NCI-H1092 (cell line): ENCODE measurements at regions not wholly inside any gene's neighbourhood (a gene's known extent, or its start where the extent isn't known, plus 50 kb on each side); places are given as distances from the start of the nearest gene placed in this dataset.
"Not testable (repeated sequence)": the region's sequence is repeated elsewhere in the genome, so short reads cannot be mapped to it uniquely, and the experiment has no call there.

ENCODE experiments used
- DNase-seq: peaks from one replicate; lab custom pipeline; 2025; lab: John Stamatoyannopoulos, UW

DNA sequence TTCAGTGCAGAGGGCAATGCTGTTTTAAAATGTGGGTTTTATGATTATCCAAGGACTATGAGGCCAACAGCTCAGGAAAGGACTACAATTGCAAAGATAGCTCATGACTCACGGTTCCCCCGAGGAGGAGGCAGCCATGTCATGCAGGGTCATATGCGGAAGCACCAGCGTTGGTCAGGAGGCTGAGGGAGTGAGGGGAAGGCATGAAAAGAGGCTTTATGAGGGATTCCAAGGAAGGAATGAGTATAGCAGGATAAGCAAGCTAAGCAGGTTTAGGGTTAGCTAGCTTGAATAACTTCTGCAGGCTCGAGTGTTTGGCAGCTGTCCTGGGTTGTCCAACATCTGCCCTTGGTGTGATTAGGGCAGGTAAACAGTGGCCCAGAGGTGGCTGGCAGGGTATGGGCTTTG, 495.1 kb downstream of the SETD4 start:
- DNase-seq = no peak

DNA sequence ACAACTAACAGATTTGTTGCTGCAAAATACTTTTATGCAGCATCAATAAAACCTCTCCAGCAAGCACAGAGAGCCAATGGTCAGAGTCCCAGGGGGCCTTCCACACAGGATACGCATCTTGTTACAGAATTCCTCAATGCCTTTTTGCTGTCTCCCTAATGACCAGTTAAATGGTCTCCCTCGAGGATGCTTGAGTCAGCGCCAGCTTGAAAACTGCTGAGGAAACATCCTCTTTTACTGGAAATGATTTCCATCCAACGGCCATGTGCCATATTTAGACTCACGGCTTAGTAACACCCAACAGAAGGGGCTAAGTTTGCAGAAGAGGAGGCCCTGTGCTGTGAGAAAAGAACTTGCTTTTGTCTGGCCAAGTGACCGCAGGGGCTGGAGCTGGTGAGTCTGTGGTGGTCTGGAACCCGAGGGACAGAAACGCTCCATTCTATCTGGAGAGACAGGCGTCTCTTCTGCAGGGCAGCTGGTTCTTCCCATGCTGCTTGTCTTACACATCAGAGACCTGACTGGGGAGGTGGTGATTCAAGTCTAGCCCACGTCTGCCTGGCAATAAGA, 496.4 kb downstream of the SETD4 start:
- peak; percentile 80 for DNase-seq

DNA sequence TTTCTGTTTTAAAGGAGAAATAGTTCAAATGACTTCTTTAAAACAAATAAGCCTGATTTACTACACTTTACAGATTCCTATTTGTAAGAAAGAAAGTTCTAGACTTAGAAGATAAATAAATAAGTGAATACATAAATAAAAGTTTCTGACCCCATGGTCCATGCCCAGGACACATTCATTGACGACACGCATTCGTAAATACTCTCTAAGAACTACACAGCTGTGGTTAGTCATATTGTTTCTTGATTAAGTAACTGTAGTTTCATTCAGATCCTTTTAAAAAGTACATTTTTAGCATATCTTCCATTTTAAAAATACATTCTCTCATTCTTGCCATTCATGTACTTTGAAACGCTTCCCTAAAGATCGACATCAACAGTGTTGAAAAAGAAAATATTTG, 497.4 kb downstream of the SETD4 start:
- DNase-seq = no peak

DNA sequence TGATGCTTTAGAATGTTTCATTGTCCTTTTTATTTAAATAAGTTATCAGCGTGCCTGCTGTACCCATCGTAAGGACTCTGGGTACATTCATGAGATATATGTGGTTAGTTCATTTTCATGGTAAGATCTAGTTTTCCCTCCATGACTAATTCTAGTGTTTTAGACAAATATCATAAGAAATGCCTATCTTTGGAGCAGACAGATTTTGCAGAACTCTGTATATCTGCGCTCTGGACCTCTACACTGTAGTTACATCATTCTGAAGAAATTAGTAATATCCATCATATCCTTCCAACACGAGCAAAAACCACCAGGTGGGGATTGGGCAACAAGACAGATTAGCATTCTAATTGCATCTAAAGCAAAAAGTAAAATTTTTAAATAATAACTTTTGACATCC, 499.2 kb downstream of the SETD4 start:
- DNase-seq = no peak

DNA sequence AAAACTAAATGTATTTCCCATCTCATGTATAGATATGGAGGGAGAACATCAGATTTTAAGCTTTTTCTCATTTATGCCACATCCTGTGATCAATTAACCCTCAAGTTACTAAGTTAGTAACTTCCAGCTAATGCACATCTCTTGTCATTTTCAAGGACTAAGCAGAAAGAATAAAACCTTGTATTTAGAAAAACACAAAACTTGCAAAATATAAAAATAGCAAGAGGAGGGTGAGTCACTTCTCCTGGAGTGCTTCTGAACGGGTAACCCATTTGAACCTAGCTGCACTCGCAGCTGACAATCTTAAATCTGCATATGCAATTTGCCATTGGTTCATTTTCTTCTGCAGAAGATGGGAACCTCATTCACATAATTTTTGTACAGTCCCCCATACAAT, 500.5 kb downstream of the SETD4 start:
- DNase-seq = no peak

DNA sequence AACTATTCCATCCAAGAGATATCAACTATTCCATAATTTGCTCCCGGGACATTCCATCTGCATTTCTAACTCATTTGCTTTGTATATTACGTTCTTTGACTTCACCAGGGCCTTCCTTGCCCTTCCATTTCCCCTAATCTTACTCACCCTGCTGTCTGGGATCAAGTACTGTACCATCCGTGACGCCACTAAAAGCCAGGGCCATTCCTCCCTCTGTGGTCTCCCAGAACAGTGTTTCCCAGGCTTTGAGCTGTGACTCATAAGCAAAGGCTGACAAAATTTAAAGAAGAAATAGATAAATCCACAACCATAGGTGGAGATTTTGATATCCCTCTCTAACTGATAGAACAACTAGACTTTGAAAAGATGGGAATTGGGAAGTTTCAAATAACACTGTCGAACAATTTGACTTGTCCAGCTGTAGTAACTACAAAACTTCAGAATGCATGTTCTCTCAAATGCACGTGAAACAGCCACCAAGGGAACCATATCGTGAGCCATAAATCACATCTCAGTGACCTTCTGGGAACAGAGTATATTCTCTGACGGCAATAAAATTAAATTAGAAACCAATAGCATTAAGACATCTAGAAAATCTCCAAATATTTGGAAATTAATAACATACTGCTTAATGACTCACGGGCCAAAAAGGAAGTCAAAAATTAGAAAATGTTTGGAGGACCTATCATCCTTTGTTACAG, 501.0 kb downstream of the SETD4 start:
- no peak for DNase-seq

DNA sequence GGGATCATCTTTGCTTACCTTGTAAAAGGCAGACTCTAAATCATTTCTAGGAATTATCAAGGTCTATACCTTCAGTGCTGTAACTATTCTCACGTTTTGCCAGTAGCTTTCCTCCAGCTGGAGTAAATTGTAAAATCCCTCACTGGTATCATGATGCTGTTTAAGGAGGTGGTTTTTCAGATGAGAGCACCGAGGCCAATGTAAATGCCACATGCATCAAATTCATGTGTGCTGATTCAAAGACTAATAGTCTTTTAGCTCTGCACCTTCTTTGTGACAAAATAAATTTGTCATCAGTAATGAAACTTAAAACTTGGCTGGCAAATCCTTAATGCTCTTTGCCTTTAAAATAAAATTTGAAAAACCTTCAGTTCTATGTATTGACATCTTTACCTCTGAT, 503.8 kb downstream of the SETD4 start:
- DNase-seq = no peak

DNA sequence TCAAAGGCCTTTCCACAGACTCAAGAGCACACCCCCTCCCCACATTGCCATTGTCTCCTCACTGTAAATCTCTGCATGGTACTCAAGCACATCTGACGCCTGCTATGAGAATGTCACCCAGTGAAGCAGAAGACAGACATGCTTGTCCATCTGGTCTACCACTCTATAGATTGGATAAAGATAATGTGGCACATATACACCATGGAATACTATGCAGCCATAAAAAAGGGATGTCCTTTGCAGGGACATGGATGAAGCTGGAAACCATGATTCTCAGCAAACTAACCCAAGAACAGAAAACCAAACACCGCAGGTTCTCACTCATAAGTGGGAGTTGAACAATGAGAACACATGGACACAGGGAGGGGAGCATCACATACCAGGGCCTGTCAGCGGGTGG, 503.4 kb upstream of the RUNX1 start:
- DNase-seq = not testable (repeated sequence)

DNA sequence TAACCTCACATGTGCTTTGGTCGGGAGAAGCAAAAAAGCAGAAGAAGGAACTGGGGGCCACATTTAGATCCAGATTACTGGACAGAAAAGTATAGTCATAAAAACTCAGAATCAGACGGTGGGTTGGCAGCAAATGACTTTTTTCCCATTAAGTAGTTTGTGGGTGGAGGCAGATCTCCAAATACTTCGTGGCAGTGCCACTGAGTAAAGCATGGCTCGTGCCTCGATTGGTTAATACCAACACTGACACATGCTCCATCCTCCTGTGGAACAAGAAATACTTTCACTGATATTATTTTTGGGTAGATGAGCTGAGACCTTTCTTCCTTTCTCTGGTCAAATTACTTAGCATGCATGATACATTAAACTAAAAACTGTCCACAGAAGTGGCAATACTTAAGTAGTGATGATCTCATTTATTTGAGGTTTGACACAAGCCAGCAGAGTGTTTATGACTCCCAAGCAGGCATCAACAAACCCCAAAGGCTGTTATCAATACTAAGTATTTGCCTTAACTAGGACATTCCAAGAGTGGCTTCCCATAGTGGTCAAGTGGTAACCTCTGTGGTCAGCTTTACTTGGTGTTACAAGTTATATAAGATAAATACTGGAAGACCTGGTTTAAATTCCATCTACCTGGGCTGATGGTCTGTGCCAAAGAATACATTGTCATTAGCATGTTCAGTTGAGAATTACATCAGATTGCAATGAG, 500.0 kb upstream of the RUNX1 start:
- DNase-seq = no peak

DNA sequence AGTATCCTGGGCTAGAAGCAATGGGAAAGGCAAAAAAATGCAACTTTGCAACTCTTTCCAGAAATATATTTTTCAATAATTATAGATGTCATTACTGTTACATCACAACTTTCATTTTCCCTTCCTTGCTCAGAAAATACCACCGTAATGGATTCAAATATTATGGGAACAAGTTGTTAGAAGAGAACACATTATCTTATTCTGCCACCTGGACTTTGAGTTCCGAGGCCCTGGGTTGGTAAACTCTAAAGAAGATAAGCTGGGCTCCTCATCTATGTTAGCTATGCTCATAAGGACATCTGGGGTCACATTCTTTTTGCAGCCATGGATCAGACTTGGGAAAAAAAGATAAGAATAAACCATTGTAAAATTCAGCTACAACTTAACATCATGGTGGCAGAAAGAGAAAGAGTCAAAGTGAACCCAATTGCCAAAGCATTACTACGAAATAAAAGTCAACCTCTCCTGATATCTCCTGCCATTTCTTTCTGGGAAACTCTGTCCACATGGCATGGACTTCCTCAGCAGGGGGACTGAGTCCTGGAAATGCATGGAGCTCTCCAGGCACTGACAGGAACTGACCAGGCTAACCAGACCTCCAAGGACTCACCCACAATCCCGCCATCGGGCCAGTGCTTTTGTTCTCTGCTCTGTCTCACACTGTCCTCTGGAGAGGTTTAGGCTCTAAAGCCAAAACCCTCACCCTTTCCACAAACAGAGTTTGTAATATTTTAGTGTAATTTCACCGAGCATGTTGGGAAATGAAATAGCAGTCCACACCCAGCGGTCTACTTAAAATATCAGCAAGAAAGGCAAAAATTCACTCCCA, 499.1 kb upstream of the RUNX1 start:
- DNase-seq = no peak

DNA sequence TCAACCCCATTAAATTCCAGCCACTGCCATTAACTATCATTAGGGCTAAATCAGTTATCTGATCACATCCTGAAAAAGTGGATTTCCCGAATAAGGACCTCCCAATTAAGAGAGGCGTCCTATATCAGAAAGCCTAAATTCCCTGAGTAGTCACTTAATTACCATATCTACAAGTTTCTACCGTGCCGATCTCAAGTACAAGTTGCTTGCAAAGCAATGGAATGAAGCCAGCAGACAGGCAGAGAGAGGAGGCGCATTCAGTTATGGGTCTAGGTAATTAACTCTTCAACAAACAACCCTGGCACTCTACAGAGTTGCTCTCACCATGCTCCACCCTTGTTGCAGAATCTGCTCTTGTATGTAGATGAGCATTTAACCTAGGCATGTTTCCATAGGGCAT, 494.6 kb upstream of the RUNX1 start:
- DNase-seq = no peak

DNA sequence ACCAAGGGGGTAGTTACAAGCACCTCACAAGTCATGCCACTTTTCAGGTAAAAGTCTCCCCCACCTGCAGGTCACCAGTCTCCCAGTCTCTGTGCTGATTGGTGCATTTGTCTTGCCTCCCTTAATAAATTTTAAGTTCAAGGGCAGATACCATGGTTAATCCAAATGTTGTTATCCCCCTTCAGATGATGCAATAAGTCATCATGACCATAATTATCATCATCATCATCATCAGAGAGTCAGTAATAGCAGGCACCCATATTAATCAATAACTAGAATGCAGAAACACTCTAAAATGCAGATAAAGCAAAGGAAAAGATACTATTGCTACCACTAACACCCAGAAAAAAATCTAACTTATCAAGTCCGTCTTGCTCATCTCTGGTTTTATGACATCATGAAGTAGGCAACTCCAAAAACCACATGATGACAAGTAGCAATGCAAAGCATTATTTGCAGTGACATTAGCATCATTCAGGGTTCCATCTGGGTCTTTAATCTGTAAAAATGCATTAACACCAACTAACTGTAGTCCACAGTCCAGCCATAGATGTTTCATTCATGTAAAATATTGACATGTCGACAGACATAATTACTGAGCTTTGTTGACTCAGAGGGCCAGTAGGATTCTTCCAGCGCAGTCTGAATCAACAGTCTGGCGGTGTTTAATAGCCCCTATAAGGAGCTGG, 492.0 kb upstream of the RUNX1 start:
- DNase-seq = peak; percentile 41

DNA sequence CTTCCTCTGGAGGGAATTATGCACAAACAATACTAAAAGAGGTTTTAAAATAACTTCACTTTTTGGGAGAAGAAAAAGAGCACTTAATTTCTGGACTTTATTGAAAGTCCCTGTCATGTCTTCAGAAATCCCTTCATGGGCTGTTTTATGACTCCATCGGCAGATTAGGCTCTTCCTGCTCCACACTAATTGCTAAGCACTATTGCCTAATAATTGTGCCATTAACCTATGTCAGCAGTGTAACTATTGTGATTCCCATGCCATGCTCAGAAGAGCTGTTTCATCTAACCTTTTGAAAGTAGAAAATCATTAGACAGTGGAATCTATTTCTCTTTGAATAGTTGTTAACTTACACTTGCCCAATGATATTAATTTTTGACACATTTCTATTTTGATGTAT, 489.3 kb upstream of the RUNX1 start:
- no peak for DNase-seq

DNA sequence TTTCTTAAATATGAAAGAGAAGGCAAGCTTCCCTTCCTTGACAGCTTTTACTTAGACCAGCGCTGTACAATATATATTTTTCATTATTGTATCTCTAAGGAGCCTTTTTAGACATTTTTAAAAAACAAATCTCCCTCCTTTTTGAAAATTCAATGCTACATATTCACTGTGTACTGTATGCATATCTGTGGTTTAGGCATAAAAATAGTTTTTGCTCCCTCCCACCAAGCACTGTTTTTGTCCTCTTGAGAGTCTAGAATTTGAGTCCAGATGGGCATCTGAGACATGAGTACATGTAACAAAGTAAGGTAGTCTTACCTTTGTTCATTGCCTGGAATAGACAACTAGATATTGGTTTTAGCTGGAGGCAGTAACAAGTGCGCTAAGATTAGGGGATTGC, 488.5 kb upstream of the RUNX1 start:
- DNase-seq = no peak

DNA sequence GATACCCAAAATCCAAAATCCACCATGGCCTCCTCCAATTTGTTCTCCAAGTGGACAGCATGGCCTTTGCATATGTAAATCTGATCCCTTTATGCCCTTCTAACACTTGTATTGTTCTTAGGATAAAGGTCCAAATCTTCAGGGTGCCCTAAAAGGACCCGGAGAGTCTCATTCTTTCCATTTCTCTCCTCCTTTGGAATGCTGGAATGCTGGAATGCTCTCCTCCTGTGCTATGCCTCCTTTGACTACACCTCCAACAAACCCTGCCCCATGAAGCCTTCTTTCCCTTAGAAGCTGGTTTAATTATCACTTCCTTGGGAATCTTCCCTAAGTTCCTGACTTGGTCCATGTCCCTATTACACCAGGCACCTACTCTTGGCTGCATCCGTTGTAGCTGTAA, 484.8 kb upstream of the RUNX1 start:
- no peak for DNase-seq

DNA sequence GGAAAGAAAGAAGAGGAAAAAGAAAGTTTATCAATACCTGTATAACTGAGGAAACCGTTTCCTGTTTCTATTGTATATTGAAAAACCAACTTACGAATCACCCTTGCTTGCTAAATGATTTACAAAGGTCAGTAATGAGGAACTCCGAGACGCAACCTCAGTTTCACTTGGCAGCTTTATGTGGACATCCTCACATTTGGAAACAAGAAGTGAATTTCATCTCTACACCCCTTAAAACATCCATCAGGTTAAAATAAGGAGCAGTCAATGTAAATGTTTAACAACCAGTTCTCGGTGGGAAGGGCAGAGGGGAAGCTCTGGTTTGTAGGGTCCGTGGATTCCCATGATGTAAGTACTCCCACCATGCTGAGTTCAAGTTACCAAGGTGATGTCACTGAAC, 481.7 kb upstream of the RUNX1 start:
- DNase-seq = no peak

DNA sequence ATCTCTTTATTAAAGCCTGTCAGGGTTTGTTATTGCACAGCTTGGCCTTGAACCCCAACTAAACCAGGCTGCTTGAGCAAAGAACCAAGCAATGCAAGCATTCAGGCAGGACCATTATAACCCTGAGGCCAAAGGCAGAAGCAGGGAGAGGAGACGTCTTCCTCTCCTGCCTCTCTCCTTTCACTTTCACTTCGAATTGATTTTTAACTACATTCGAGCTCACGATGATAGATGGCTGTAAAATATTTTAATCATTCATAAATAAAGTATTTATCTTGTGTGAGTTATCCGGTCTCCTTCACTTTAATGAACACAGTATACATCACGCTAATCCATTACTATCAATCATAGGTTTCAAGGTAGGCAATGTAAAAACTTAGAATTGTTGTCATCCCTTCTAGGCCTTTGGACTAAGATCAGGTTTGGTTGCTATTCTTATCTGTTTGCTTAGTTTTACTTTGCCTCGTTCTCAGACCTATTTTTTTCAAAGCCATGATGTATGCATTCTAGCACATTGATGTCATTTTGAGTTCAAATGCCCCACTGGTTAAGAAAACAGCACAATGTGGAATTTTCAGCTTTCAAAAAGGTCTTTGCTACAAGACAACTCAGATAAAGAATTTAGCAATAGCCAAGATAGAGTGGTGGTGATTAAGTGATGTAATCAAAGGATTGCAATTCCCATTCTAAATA, 480.2 kb upstream of the RUNX1 start:
- DNase-seq = no peak

DNA sequence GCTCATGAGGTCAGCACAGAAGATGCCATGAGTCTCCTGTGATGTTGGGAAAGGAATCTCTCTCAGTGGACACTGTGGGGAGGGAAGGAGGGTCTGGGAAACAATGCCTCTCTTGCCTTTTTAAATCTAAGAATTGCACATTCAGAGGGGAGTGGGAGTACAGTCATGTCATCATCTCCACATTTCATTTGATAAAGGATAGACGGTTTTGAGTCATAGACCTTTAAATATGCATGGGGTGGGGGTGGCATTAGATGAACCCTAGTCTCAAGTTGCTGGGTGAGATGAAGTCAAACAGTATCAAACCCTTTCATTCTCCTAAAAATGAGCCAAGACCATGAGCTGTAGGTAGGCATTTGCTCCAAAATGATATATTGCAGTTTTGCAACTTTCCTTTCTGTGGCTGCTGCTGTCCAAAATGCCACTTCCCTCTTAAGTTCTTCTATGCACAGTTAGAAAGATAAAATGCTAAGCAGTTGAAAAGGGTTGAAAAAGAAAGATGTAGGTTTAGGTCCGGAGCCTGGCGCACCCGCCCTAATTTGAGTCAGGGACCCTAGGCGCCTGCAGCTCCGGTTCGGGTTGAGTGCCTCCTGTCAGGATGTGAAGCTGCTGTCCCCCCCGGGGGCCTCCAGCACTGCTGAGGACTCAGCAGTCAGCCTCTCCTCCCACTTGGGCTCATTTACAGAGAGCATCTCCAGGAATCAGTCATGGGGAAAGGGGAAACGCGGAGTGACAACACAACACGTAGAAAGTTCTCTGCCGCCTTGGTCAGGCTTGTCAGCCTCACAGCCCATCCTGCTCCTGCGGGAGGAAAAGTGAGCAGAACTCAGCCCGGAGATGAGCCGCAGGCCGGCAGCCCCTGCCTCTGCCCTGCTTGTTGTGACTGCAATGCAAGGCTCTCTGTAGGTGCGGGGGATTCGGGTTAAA, 479.3 kb upstream of the RUNX1 start:
- DNase-seq = no peak

DNA sequence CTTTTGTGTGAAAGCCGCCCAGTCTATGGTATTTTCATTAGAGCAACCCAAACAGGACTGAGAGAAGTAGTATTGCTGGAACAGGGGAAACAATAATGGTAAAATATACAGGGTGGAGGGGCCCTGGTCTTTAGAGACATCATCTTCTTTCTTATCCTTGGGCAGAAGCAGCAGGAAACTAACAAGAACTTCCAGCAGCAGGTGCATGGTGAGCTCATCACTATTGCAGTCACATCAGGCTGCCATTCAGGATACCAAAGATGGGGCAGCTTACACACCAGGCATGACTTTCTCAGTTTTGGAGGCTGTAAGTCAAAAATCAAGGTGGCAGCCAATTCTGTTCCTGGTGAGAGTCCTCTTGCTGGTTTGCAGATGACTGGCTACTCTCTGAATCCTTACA, 478.3 kb upstream of the RUNX1 start:
- no peak for DNase-seq

DNA sequence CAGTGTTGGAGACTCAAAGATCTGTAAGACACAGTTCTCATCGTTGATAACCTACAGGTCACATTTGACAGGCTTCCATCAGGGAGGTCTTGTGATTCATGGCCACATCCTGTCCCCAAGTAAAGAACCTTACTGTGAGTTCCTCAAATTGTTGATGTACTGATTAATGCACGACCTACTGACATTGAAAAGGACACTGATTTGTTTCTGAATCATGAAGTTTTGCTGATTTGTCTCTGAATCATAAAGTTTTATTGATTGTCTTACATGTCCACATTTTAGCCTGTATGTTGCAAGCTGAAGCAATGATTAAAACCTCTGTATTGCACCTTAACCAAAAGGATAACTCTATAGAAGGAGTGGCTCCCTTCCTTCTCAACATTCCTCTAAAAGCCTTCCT, 476.3 kb upstream of the RUNX1 start:
- no peak for DNase-seq
